Peyer's patch (tissue), 4 donors: ENCODE measurements at regions not wholly inside any gene's neighbourhood (a gene's known extent, or its start where the extent isn't known, plus 50 kb on each side); places are given as distances from the start of the nearest gene placed in this dataset.

Experiments
- DNase-seq, 3 donors: peaks; one replicate each; pipeline ENCODE4 v3.0.0-alpha.2; 2017 to 2019
- H3K27ac ChIP-seq, 4 donors: fragments of 200-600 bp; sonication (generic); one replicate each; pipeline ENCODE4 v1.5.1; 2016 to 2019
- H3K27me3 ChIP-seq, 2 donors: fragments of 200-600 bp; sonication (generic); one replicate each; pipeline ENCODE4 v1.5.1; 2019
- H3K36me3 ChIP-seq, 3 donors: fragments of 200-600 bp; sonication (generic); one replicate each; pipeline ENCODE4 v1.5.1; 2016 to 2019
- H3K4me1 ChIP-seq, 4 donors: fragments of 200-600 bp; sonication (generic); one replicate each; pipeline ENCODE4 v1.5.1; 2016 to 2019
- H3K4me3 ChIP-seq, 4 donors: fragments of 200-600 bp; sonication (generic); 1 replicate in 3 of 4; 2 replicates in 1 of 4; pipeline ENCODE4 v1.5.1; 2016 to 2019; ENCODE audit warnings: mild to moderate bottlenecking in 1 of 4
- H3K9me3 ChIP-seq, 4 donors: fragments of 200-600 bp; sonication (generic); one replicate each; pipeline ENCODE4 v1.5.1; 2016 to 2019; ENCODE audit warnings: mild to moderate bottlenecking in 1 of 4
- CTCF ChIP-seq, 6 experiments: fragments of 450-650 bp in 4 of 6; fragments of 200-600 bp in 2 of 6; sonication (generic) in 1 of 6; IDR thresholded peaks; one replicate each; pipeline ENCODE4 v1.5.1; 2017 to 2019; ENCODE audit warnings: antibody characterized with exemption in 6 of 6, mild to moderate bottlenecking in 3 of 6, moderate library complexity in 1 of 6
- POLR2A ChIP-seq, 2 donors: fragments of 450-650 bp; IDR thresholded peaks; one replicate each; pipeline ENCODE4 v1.5.1; 2017; ENCODE audit warnings: antibody characterized with exemption in 2 of 2, mild to moderate bottlenecking in 2 of 2, moderate library complexity in 2 of 2

- H3K27me3 ChIP-seq = no peaks in the 10 kb centered on the region
- H3K9me3 ChIP-seq = no peaks in the 10 kb centered on the region
- no peak overlapping the region for H3K27ac ChIP-seq
- H3K4me1 ChIP-seq = no peaks in the 10 kb centered on the region
- TF ChIP-seq CTCF (IDR thresholded peaks at IDR 0.05) = no peak
- no peak for TF ChIP-seq POLR2A (IDR thresholded peaks at IDR 0.05)
- no peaks in the 10 kb centered on the region for H3K36me3 ChIP-seq
- no peak for DNase-seq
- no peak overlapping the region for H3K4me3 ChIP-seq
These were observed 70.4 kb upstream of the IPO9 start for GRCh38 chr1:201758499-201759050.

GRCh38 chr1:201759194-201759815 lies 69.7 kb upstream of the IPO9 start:
- no peaks in the 10 kb centered on the region for H3K27me3 ChIP-seq
- H3K27ac ChIP-seq = no peak overlapping the region
- H3K4me3 ChIP-seq = no peak overlapping the region
- DNase-seq = no peak
- no peaks in the 10 kb centered on the region for H3K9me3 ChIP-seq
- no peaks in the 10 kb centered on the region for H3K36me3 ChIP-seq
- H3K4me1 ChIP-seq = no peaks in the 10 kb centered on the region
- TF ChIP-seq POLR2A (IDR thresholded peaks at IDR 0.05) (no peak), CTCF (IDR thresholded peaks at IDR 0.05) (no peak)

- TF ChIP-seq CTCF (IDR thresholded peaks at IDR 0.05) = no peak
- no peak for TF ChIP-seq POLR2A (IDR thresholded peaks at IDR 0.05)
- Histone ChIP-seq H3K27ac (no peak overlapping the region), H3K36me3 (no peaks in the 10 kb centered on the region), H3K4me3 (no peak overlapping the region), H3K27me3 (no peaks in the 10 kb centered on the region), H3K9me3 (no peaks in the 10 kb centered on the region), H3K4me1 (no peaks in the 10 kb centered on the region)
- no peak for DNase-seq
These were observed 68.4 kb upstream of the IPO9 start for GRCh38 chr1:201760516-201760915.

GRCh38 chr1:201761178-201761577 lies 67.8 kb upstream of the IPO9 start:
- no peak overlapping the region for H3K4me3 ChIP-seq
- TF ChIP-seq POLR2A (IDR thresholded peaks at IDR 0.05) = no peak
- DNase-seq = no peak
- H3K4me1 ChIP-seq = no peaks in the 10 kb centered on the region
- no peak overlapping the region for H3K27ac ChIP-seq
- H3K9me3 ChIP-seq = no peaks in the 10 kb centered on the region
- no peaks in the 10 kb centered on the region for H3K27me3 ChIP-seq
- no peaks in the 10 kb centered on the region for H3K36me3 ChIP-seq

- H3K36me3 ChIP-seq = no peaks in the 10 kb centered on the region
- H3K27ac ChIP-seq = no peak overlapping the region
- H3K27me3 ChIP-seq = no peaks in the 10 kb centered on the region
- H3K4me3 ChIP-seq = no peak overlapping the region
- TF ChIP-seq CTCF (IDR thresholded peaks at IDR 0.05) (no peak), POLR2A (IDR thresholded peaks at IDR 0.05) (no peak)
- no peaks in the 10 kb centered on the region for H3K4me1 ChIP-seq
- no peak for DNase-seq
- H3K9me3 ChIP-seq = no peaks in the 10 kb centered on the region
These were observed 67.1 kb upstream of the IPO9 start for GRCh38 chr1:201761871-201762270.

- Histone ChIP-seq H3K4me3 (no peak overlapping the region), H3K27me3 (no peaks in the 10 kb centered on the region), H3K9me3 (no peaks in the 10 kb centered on the region), H3K4me1 (no peaks in the 10 kb centered on the region), H3K27ac (no peak overlapping the region), H3K36me3 (no peaks in the 10 kb centered on the region)
- DNase-seq = no peak
- TF ChIP-seq POLR2A (IDR thresholded peaks at IDR 0.05) = no peak
- TF ChIP-seq CTCF (IDR thresholded peaks at IDR 0.05) = no peak
These were observed 66.6 kb upstream of the IPO9 start for GRCh38 chr1:201762381-201762780.
